ENCODE measurements at regions not wholly inside any gene's neighbourhood (a gene's known extent, or its start where the extent isn't known, plus 50 kb on each side); places are given as distances from the start of the nearest gene placed in this dataset.
"Not testable (repeated sequence)": the region's sequence is repeated elsewhere in the genome, so short reads cannot be mapped to it uniquely, and the experiment has no call there.

DNA sequence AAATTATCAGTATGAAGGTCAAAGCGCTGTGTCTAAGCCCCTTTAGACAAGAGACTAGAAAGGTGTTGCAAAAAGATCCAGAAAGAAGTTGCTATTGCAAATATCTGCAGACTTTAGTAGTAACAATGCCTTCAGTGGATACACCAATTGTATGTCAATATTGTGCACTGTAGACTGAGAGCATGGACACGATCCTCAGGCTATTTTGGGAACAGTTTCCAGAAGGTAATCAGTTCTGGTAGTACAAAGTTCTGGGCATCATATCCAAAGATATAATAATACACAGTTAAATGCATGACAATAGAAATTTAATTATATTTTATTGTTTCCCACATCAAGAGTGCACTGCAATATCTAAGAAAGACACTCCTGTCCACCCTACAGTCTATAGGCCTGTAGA lies 84.1 kb upstream of the LUZP2 start:
- TF ChIP-seq, protein P1, sequence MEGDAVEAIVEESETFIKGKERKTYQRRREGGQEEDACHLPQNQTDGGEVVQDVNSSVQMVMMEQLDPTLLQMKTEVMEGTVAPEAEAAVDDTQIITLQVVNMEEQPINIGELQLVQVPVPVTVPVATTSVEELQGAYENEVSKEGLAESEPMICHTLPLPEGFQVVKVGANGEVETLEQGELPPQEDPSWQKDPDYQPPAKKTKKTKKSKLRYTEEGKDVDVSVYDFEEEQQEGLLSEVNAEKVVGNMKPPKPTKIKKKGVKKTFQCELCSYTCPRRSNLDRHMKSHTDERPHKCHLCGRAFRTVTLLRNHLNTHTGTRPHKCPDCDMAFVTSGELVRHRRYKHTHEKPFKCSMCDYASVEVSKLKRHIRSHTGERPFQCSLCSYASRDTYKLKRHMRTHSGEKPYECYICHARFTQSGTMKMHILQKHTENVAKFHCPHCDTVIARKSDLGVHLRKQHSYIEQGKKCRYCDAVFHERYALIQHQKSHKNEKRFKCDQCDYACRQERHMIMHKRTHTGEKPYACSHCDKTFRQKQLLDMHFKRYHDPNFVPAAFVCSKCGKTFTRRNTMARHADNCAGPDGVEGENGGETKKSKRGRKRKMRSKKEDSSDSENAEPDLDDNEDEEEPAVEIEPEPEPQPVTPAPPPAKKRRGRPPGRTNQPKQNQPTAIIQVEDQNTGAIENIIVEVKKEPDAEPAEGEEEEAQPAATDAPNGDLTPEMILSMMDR (conservative IDR thresholded peaks at IDR 0.05; ENCODE audit: control insufficient read depth, insufficient read depth, low read depth, low read length), result no peak
- no peak for DNase-seq (ENCODE audit: low read depth)
- H3K4me3 ChIP-seq (ENCODE audit: control insufficient read depth, low read depth, low read length), result no peak overlapping the region

DNA sequence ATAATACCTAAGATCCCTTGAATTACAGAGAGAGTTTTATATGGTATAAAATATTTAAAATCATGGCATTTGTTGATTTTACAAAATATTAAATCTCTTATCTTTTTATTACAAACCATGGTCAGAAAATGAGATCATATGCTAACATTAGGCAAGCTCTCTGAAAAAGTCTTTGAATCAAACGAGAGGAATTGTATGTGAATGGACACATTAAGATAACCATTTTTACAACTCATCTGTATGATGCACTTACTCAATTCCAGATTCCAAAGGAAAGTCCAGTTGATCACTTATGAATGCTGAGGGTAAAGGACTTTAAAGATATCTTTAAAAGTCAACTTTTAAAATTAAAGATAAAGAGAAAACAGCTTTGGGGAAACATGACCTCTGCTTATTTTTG lies 83.5 kb upstream of the LUZP2 start:
- TF ChIP-seq, protein P1 (conservative IDR thresholded peaks at IDR 0.05; ENCODE audit: control insufficient read depth, insufficient read depth, low read depth, low read length), result no peak
- H3K4me3 ChIP-seq (ENCODE audit: control insufficient read depth, low read depth, low read length), result no peak overlapping the region
- DNase-seq (ENCODE audit: low read depth), result no peak

- not testable (repeated sequence) for DNase-seq (ENCODE audit: low read depth); H3K4me3 ChIP-seq (ENCODE audit: control insufficient read depth, low read depth, low read length)
Observed at GRCh38 chr11:24415955-24416636, 80.8 kb upstream of the LUZP2 start.

GRCh38 chr11:24421766-24422165 lies 75.1 kb upstream of the LUZP2 start:
- DNase-seq (ENCODE audit: low read depth), result no peak
- TF ChIP-seq, protein P1 (conservative IDR thresholded peaks at IDR 0.05; ENCODE audit: control insufficient read depth, insufficient read depth, low read depth, low read length), result no peak
- H3K4me3 ChIP-seq (ENCODE audit: control insufficient read depth, low read depth, low read length), result no peak overlapping the region

DNA sequence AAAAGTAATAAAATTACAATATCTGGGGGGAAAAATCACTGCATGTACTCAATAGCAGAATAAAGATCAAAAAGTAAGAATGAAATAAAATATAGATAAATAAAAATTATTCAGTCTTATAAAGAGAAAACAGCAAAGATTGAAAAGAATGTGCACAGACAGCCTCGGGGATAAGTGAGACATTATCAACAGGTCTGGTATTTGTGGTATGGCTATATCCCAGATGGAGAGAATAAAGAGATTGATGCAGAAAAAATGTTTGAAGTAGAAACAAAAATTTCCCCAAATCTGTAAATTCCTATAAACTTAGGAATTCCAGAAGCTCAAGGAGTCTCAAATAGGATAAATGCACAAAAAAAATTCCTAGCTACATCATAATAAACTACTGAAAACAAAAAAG lies 74.5 kb upstream of the LUZP2 start:
- H3K4me3 ChIP-seq (ENCODE audit: control insufficient read depth, low read depth, low read length), result no peak overlapping the region
- TF ChIP-seq, protein P1 (conservative IDR thresholded peaks at IDR 0.05; ENCODE audit: control insufficient read depth, insufficient read depth, low read depth, low read length), result no peak
- DNase-seq (ENCODE audit: low read depth), result no peak

GRCh38 chr11:24437123-24437522 lies 59.7 kb upstream of the LUZP2 start:
- DNase-seq (ENCODE audit: low read depth), result no peak
- TF ChIP-seq, protein P1 (conservative IDR thresholded peaks at IDR 0.05; ENCODE audit: control insufficient read depth, insufficient read depth, low read depth, low read length), result no peak
- H3K4me3 ChIP-seq (ENCODE audit: control insufficient read depth, low read depth, low read length), result no peak overlapping the region
